HG02763 (cell line): ENCODE measurements at regions not wholly inside any gene's neighbourhood (a gene's known extent, or its start where the extent isn't known, plus 50 kb on each side); places are given as distances from the start of the nearest gene placed in this dataset.

Experiments used
- ATAC-seq: cut with Tn5 transposase; IDR thresholded peaks from one replicate; pipeline ENCODE4 v1.9.1; 2021; ENCODE audit warnings: mild to moderate bottlenecking, moderate library complexity; ENCODE audit not compliant: unreplicated experiment

DNA sequence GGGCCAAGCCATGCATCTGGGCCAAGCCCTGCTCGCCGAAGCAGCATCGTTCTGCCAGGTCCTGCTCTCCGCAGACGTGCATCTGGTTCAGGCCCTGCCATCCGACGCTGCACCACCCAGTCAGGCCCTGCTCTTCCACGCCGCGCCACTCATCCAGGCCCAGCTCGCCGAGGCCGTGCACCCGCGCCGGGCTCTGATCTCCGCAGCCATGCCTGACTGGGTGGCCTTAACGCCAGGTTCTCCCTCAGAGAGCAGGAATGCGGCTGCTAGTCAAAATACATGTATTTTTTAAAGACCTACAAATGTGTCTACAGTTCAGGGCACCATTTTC is 891.1 kb upstream of the CTNND2 start:
- no peak for ATAC-seq

DNA sequence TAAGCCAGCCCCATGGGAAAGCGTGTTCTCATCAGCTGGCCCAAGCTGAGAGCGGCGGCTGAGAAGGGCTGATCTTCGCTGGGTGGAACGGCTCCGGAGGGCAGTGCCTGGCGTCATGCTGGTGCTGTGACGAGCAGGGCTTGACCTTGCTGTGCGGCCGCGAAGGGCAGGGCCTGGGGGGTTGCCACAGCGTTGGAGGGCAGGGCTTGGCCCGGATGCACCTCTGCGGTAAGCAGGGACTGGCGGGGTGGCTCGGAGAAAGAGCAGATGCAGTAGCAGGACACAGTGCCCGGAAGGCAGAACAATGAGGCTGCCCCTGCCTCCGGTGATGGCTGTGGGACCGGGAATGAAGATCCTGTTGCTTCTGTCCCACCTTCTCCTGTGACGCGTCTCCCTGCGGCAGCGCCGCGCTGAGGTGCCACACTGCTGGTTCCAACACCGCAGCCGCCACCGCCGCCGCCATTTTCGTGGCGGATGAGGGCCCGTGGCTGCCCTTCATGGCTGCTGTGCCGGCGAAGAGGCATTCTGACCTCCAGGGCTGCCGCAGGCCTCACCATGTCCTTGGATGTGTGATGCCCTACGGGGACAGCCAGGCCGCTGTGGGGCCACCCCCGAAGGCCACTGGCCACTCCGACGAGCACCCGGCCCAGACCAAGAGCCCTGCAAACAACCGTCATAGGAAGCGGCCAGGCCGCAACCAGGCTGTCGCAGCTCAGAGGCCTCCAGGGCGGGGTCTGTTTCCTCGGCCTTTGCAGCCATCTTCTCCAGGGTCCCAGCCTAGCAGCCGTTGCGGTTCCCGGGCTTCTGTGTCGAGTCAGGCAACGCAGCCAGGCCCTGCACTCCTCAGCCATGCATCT is 890.5 kb upstream of the CTNND2 start:
- ATAC-seq, result no peak

DNA sequence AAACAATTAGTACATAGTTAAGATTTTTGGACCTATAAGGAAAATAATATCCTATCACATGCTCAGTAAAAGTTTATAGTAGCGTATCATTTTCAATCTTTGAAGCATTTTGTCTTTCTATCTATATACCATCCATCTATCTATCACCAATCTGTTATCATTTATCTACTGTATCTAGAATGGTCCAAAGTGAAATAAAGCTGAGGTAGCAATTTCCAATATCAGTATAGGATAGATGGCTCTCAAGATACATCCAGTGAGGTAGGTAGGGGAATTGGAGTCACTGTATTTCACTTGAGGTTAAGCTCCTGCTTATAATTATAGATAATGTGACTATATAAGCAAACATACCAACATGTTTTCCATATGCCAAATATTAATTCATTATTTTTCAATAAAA is 889.1 kb upstream of the CTNND2 start:
- ATAC-seq, result no peak

DNA sequence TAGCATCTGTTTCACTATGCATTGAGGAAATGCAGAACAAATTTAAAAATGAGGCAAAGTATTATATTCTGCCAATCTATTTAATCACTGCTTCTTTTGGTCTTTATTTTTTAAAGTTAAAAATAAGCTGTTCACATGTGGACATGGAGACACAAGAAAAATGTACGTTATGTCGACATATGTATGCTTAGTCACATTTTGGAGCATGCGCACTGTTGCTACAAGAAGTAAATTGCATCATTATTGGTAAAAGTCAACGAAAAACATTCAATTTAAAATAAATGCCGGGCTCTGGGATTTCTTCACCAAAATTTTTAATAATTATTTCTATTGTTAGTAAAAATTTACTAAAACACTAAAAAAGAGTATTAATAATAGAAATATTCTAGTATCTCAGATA is 876.3 kb upstream of the CTNND2 start:
- ATAC-seq, result no peak

DNA sequence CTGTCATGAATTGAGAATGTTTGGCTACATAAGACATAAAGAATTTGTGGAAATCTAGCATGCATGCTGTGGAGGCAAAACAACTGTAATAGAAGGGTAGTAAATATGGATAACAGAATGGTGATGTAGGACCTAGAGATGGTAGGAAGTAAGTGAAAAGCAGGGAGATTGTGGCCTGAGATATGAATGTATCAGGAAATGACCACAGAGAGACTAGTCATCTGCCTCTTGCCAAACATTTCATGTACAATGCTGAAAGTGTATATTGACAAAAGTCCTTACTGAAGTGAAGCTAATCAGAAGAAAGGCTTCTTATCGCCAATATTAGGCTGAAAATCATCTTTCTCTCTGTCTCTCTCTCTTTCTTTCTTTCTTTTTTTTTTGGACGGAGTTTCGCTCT is 873.1 kb upstream of the CTNND2 start:
- ATAC-seq, result no peak

DNA sequence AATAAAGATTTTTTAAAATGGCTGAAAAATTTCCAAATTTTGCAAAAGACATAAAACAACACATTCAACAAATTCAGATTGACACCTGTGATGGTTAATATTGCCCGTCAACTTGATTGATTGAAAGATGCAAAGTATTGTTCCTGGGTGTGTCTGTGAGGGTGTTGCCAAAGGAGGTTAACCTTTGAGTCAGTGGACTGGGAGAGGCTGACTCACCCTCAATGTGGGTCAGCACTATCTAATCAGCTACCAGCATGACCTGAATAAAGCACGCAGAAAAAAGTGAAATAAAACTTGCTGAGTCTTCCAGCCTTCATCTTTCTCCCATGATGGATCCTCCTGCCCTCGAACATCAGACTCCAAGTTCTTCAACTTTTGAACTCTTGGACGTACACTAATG is 868.0 kb upstream of the CTNND2 start:
- no peak for ATAC-seq

GRCh38 chr5:12759377-12759776 is 855.1 kb upstream of the CTNND2 start:
- ATAC-seq, result no peak

DNA sequence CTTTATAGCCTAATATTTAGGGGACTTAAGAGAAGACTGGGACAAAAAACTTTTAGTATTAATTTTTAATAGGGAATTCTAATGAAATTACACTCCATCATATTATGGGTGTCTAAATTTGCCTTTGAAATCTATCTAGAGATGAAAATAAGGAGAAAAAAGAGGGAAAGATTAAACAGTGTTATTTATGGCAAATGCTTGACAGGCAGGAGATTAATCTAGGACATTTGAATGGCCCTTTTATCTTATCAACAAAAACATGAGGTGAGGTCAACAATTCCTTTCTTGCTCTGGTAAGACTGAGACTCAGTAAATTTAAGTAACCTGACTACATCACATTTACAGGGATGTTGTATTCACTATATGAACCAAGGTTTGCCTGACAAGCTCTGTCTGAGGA is 852.8 kb upstream of the CTNND2 start:
- ATAC-seq, result no peak

DNA sequence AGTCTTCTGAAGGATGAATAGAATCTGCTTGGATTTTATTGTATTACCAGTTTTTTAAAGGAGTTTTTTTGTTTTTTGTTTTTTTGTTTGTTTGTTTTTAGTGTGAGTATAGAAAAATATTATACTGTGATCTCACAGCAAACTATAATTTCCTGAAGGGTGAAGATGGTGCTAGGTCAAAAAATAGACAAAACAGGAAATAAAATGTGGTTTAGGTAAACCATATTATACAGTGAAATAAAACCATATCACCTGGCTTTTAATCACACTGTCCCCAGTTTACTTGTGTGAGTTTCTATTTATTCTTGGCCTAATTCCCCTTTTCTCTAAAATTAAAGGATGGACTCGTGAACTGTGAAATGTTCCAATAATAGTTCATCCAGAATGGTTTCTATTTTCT is 841.3 kb upstream of the CTNND2 start:
- ATAC-seq, result no peak

- ATAC-seq, result no peak
Observed at GRCh38 chr5:12743582-12743981, 839.3 kb upstream of the CTNND2 start.

GRCh38 chr5:12730354-12730753 is 826.1 kb upstream of the CTNND2 start:
- no peak for ATAC-seq

DNA sequence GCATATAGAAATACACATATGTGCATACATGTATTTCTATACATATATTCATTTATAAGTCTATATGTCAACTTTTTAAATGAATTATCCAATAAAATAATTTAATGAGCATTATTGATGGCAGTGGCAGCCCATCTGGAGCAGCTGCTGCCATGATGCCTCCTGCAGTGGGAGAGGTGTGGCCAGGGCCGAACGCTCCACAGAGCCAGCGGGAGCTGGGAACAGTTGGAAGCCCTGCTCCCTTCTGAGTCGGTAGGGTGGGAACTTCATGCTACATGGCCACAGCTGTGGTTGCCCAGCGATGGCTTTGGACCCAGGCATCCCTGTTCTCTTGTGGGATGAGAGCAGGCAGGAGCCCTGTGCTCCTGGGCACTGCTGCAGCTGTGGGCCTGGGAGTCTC is 812.4 kb upstream of the CTNND2 start:
- no peak for ATAC-seq

DNA sequence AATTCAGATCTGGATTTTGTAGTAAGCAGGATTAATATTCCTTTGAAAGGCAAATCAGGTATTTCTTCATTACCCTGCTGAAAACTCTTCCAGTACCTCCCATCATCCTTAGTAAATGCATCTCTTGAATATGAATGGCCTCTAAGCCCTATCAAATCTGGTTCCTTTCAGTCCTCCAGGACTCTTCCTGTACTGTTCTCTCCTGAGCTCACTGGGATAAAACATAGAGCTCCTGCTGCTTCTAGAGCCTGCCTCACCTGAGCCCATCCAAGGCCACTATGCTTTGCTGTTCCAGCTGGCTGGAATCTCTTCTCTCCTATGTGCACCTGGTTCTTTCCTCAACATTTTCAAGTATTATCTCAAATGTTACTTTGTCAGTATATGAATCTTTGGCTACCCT is 803.3 kb upstream of the CTNND2 start:
- no peak for ATAC-seq

GRCh38 chr5:12704955-12705354 is 800.7 kb upstream of the CTNND2 start:
- no peak for ATAC-seq

GRCh38 chr5:12703254-12703653 is 799.0 kb upstream of the CTNND2 start:
- no peak for ATAC-seq

GRCh38 chr5:12695651-12696050 is 791.4 kb upstream of the CTNND2 start:
- no peak for ATAC-seq

DNA sequence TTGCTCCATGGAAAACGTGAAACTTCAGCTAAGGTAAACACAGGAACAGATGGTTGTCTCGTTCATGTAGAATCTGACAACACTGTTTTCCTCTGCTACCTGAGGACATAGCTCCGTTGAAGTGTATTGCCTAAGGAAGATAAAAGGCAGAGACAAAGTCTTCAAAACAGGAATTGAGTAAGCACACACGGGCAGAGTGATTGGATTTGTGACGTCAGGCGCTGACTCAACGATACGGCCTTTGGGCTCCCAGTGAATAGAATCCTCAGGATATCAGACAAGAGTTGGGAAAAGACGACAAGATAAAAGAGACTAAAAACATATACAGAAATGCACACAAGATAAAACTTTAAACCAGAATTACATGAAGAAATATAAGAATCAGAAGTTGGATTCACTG is 787.1 kb upstream of the CTNND2 start:
- no peak for ATAC-seq

DNA sequence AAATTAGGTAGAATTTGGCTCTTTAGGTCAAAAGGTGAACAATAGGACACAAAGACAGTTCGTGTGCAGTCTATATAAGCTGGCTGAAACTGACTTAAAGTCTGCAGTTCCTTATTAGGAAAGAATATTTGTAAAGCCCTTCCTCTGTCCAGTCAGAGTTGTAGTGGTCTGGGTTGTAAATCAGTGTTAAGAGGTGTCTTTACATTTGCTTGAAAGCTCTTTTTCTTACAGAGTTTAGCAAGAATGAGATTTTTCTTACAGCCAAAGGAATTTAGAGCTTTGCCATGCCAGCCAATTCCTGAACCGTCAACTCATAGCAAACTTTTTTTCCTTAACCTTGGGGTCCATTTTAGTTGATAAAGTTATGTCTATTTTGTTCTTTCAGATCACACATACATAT is 786.1 kb upstream of the CTNND2 start:
- ATAC-seq, result no peak

GRCh38 chr5:12683249-12683648 is 779.0 kb upstream of the CTNND2 start:
- no peak for ATAC-seq

GRCh38 chr5:12679731-12680130 is 775.5 kb upstream of the CTNND2 start:
- ATAC-seq, result no peak

DNA sequence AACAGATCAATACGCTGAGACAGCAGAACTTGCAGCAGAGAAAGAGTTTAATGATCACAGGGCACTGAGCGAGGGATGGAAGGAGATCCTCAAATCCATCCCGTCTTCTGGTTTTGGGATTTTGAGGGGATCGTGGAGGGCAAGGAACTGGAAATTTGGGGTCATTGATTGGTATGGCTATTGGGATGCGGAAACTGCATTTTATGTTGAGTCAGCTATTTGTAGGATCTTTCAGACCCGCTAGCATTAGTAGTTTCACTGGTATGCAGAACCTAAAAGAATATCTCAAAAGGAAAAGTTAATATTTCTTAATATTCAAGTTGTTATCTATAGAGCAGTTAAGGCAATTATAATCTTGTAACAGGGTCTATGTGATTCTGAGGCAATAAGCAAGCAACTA is 771.7 kb upstream of the CTNND2 start:
- no peak for ATAC-seq

DNA sequence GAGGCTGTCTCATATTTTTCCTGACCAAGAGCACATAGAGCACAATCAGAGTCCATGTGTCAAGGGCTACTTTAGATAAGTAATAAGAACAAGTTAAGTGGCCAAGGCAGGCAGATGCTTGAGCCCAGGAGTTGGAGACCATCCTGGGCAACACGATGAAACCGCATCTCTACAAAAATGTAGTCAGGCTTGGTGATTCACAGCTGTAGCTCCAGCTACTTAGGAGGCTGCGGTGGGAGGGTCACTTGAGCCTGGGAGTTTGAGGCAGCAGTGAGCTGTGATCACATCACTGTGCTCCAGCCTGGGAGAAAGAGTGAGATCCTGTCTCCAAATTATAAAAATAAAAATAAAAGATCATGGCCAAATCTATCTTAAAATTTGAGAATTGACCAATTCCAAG is 767.9 kb upstream of the CTNND2 start:
- no peak for ATAC-seq

DNA sequence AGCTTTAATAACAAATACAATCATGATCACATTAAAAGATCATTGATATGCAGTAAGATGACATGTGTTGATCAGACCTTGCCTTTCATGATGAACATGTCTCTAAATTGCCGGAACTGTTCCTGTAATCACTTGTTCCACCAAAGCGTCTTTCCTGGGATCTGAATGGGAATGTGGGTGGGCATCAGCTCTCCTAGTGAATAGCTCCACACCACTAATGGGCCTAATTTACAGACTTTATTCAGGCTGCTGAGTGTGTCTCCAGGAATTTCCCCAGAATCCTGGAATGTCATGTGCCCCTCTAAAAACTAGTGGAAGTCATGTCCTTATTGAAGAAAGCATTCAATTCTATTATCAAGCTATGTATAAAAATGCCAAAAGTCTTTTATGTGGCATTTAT is 765.1 kb upstream of the CTNND2 start:
- no peak for ATAC-seq
